Fibroblast of the aortic adventitia (primary cell): ENCODE measurements at regions not wholly inside any gene's neighbourhood (a gene's known extent, or its start where the extent isn't known, plus 50 kb on each side); places are given as distances from the start of the nearest gene placed in this dataset.
"Not testable (repeated sequence)": the region's sequence is repeated elsewhere in the genome, so short reads cannot be mapped to it uniquely, and the experiment has no call there.

Source experiments
- DNase-seq: peaks from one replicate; pipeline ENCODE4 v3.0.0-alpha.2; 2010; ENCODE audit warnings: low read depth
- H3K4me3 ChIP-seq: 2 replicates; pipeline ENCODE4 v1.5.1; 2011; ENCODE audit warnings: low read depth, mild to moderate bottlenecking, control low read depth, low read length, moderate library complexity
- CTCF ChIP-seq: IDR thresholded peaks from 2 replicates; pipeline ENCODE4 v1.5.1; 2011; ENCODE audit warnings: mild to moderate bottlenecking, low read length, control low read depth, inconsistent platforms; ENCODE audit not compliant: insufficient read depth

- H3K4me3 ChIP-seq: no peak overlapping the region
- TF ChIP-seq CTCF: no peak
- no peak for DNase-seq
Observed at GRCh38 chr4:169934794-169935429, 91.3 kb downstream of the MFAP3L start.

GRCh38 chr4:169933531-169933930 lies 92.7 kb downstream of the MFAP3L start:
- no peak overlapping the region for H3K4me3 ChIP-seq
- no peak for TF ChIP-seq CTCF
- no peak for DNase-seq

- TF ChIP-seq CTCF: no peak
- H3K4me3 ChIP-seq: no peak overlapping the region
- no peak for DNase-seq
Observed at GRCh38 chr4:169931964-169932363, 94.2 kb downstream of the MFAP3L start.

GRCh38 chr4:169930755-169931154 lies 95.4 kb downstream of the MFAP3L start:
- not testable (repeated sequence) for DNase-seq, H3K4me3 ChIP-seq

- TF ChIP-seq CTCF: no peak
- H3K4me3 ChIP-seq: no peak overlapping the region
- no peak for DNase-seq
Observed at GRCh38 chr4:169927280-169927679, 98.9 kb downstream of the MFAP3L start.

GRCh38 chr4:169925678-169926077 lies 100.5 kb downstream of the MFAP3L start:
- no peak for TF ChIP-seq CTCF
- H3K4me3 ChIP-seq: no peak overlapping the region
- DNase-seq: peak; percentile 7

- TF ChIP-seq CTCF: no peak
- DNase-seq: peak; percentile 40
- H3K4me3 ChIP-seq: no peak overlapping the region
Observed at GRCh38 chr4:169922632-169923276, 103.4 kb downstream of the MFAP3L start.
